DOHH2 (cell line): ENCODE measurements at regions not wholly inside any gene's neighbourhood (a gene's known extent, or its start where the extent isn't known, plus 50 kb on each side); places are given as distances from the start of the nearest gene placed in this dataset.

Experiments
- H3F3A ChIP-seq: fragments of 200-600 bp; sonication (generic), shearing (Covaris generic); 2 replicates; pipeline ENCODE4 v1.6.0; 2016; ENCODE audit warnings: antibody characterized with exemption, mild to moderate bottlenecking; ENCODE audit not compliant: control insufficient read depth, insufficient read depth
- H3K27ac ChIP-seq: fragments of 200-600 bp; sonication (generic); 2 replicates; pipeline ENCODE4 v1.5.1; 2014; ENCODE audit warnings: low read depth, mild to moderate bottlenecking, low read length, moderate library complexity
- H3K27me3 ChIP-seq: fragments of 200-600 bp; sonication (generic); 2 replicates; pipeline ENCODE4 v1.6.1; 2014; ENCODE audit warnings: mild to moderate bottlenecking, low read length, mixed read lengths; ENCODE audit not compliant: control insufficient read depth
- H3K36me3 ChIP-seq: fragments of 200-600 bp; sonication (generic); 2 replicates; pipeline ENCODE4 v1.6.1; 2014; ENCODE audit warnings: mild to moderate bottlenecking, low read length, moderate library complexity, mixed read lengths; ENCODE audit not compliant: control insufficient read depth
- H3K4me1 ChIP-seq: fragments of 200-600 bp; sonication (generic); 2 replicates; pipeline ENCODE4 v1.6.1; 2014; ENCODE audit warnings: mild to moderate bottlenecking, low read length, mixed read lengths; ENCODE audit not compliant: control insufficient read depth
- H3K4me2 ChIP-seq: fragments of 200-600 bp; sonication (generic); 2 replicates; pipeline ENCODE4 v1.6.0; 2014; ENCODE audit warnings: mild to moderate bottlenecking, low read length, moderate library complexity
- H3K4me3 ChIP-seq: fragments of 200-600 bp; sonication (generic); 2 replicates; pipeline ENCODE4 v1.5.1; 2014; ENCODE audit warnings: mild to moderate bottlenecking, low read length, mixed read lengths
- H3K79me2 ChIP-seq: fragments of 200-600 bp; sonication (generic); 2 replicates; pipeline ENCODE4 v1.6.1; 2014; ENCODE audit warnings: mild to moderate bottlenecking, low read length, mixed read lengths; ENCODE audit not compliant: control insufficient read depth
- H3K9me2 ChIP-seq: fragments of 200-600 bp; sonication (generic); replicated peaks from 2 replicates; pipeline ENCODE4 v1.6.1; 2014; ENCODE audit warnings: mild to moderate bottlenecking, low read length, mixed read lengths; ENCODE audit not compliant: control insufficient read depth
- H3K9me3 ChIP-seq: fragments of 200-600 bp; sonication (generic); 2 replicates; pipeline ENCODE4 v1.6.1; 2014; ENCODE audit warnings: antibody characterized with exemption, low read length, mixed read lengths; ENCODE audit not compliant: control insufficient read depth, insufficient read depth
- H4K20me1 ChIP-seq: fragments of 200-600 bp; sonication (generic); 2 replicates; pipeline ENCODE4 v1.6.0; 2014; ENCODE audit warnings: low read depth, mild to moderate bottlenecking, antibody characterized with exemption, low read length, moderate library complexity; ENCODE audit not compliant: control insufficient read depth, insufficient read depth
- EZH2phosphoT487 ChIP-seq: fragments of 200-600 bp; sonication (generic); IDR thresholded peaks from 2 replicates; pipeline ENCODE4 v1.6.1; 2017; ENCODE audit warnings: borderline replicate concordance, mild to moderate bottlenecking, antibody characterized with exemption, low read length, moderate library complexity, mixed read lengths
- TF ChIP-seq, protein P1 (sequence below): fragments of 200-600 bp; sonication (generic); IDR thresholded peaks from one replicate; pipeline ENCODE4 v1.5.1; 2014; ENCODE audit warnings: antibody characterized with exemption, mild to moderate bottlenecking, low read depth, low read length; ENCODE audit not compliant: poor library complexity, severe bottlenecking

DNA sequence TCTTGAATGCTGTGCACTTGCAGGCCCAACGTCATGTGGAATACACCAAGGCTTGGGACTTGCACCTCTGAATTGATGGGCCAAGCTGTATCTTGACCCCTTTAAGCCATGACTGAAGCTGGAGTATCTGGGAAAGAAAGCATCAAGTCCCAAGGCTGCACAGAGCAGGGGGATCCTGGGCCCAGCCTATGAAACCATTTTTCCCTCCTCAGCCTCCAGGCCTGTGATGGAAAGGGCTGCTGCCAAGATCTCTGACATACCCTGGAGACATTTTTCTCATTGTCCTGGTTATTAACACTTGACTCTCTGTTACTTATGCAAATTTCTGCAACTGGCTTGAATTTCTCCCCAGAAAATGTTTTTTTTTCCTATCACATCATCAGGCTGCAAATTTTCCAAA lies 174.0 kb upstream of the SNX2 start:
- Histone ChIP-seq H3K27ac (no peak overlapping the region), H4K20me1 (no peaks in the 10 kb centered on the region), H3K27me3 (no peaks in the 10 kb centered on the region), H3F3A (no peaks in the 10 kb centered on the region), H3K4me2 (no peak overlapping the region), H3K79me2 (no peaks in the 10 kb centered on the region), H3K36me3 (no peaks in the 10 kb centered on the region), H3K4me3 (no peak overlapping the region), H3K4me1 (no peaks in the 10 kb centered on the region), H3K9me2 (no peaks in the 10 kb centered on the region), H3K9me3 (no peaks in the 10 kb centered on the region)
- TF ChIP-seq, protein P1, sequence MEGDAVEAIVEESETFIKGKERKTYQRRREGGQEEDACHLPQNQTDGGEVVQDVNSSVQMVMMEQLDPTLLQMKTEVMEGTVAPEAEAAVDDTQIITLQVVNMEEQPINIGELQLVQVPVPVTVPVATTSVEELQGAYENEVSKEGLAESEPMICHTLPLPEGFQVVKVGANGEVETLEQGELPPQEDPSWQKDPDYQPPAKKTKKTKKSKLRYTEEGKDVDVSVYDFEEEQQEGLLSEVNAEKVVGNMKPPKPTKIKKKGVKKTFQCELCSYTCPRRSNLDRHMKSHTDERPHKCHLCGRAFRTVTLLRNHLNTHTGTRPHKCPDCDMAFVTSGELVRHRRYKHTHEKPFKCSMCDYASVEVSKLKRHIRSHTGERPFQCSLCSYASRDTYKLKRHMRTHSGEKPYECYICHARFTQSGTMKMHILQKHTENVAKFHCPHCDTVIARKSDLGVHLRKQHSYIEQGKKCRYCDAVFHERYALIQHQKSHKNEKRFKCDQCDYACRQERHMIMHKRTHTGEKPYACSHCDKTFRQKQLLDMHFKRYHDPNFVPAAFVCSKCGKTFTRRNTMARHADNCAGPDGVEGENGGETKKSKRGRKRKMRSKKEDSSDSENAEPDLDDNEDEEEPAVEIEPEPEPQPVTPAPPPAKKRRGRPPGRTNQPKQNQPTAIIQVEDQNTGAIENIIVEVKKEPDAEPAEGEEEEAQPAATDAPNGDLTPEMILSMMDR, result no peak
- TF ChIP-seq EZH2phosphoT487, result no peak

DNA sequence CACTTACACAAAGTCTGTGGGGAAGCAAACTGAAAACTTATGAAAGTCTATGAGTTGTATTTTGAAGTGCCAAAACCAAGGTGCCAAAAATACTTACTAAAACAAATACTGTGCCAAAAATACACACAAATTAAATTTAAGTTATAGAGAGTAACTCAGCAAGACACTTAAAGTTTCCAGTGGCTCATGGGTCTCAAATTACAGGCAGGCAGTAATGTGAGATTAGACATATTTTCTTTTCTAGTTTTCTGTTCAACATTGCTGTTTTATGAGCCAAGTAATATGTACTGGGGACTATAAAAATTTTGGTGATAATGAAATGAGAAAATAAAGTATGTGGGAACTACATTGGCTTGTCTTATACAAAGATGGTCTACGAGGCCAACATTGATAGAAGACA lies 172.2 kb upstream of the SNX2 start:
- H4K20me1 ChIP-seq, result no peaks in the 10 kb centered on the region
- no peaks in the 10 kb centered on the region for H3K9me2 ChIP-seq
- H3K27me3 ChIP-seq, result no peaks in the 10 kb centered on the region
- H3K27ac ChIP-seq, result no peak overlapping the region
- H3F3A ChIP-seq, result no peaks in the 10 kb centered on the region
- TF ChIP-seq, protein P1, result no peak
- TF ChIP-seq EZH2phosphoT487, result no peak
- H3K9me3 ChIP-seq, result no peaks in the 10 kb centered on the region
- no peaks in the 10 kb centered on the region for H3K36me3 ChIP-seq
- no peaks in the 10 kb centered on the region for H3K4me1 ChIP-seq
- no peaks in the 10 kb centered on the region for H3K79me2 ChIP-seq
- no peak overlapping the region for H3K4me2 ChIP-seq
- no peak overlapping the region for H3K4me3 ChIP-seq

- H3K79me2 ChIP-seq, result no peaks in the 10 kb centered on the region
- H3K4me2 ChIP-seq, result no peak overlapping the region
- no peak for TF ChIP-seq EZH2phosphoT487
- TF ChIP-seq, protein P1, result no peak
- no peaks in the 10 kb centered on the region for H3F3A ChIP-seq
- H3K4me3 ChIP-seq, result no peak overlapping the region
- no peaks in the 10 kb centered on the region for H3K9me2 ChIP-seq
- no peaks in the 10 kb centered on the region for H3K9me3 ChIP-seq
- H3K36me3 ChIP-seq, result no peaks in the 10 kb centered on the region
- no peaks in the 10 kb centered on the region for H3K4me1 ChIP-seq
- H4K20me1 ChIP-seq, result no peaks in the 10 kb centered on the region
- H3K27me3 ChIP-seq, result no peaks in the 10 kb centered on the region
- no peak overlapping the region for H3K27ac ChIP-seq
These were observed 169.6 kb upstream of the SNX2 start for GRCh38 chr5:122605236-122605635.

DNA sequence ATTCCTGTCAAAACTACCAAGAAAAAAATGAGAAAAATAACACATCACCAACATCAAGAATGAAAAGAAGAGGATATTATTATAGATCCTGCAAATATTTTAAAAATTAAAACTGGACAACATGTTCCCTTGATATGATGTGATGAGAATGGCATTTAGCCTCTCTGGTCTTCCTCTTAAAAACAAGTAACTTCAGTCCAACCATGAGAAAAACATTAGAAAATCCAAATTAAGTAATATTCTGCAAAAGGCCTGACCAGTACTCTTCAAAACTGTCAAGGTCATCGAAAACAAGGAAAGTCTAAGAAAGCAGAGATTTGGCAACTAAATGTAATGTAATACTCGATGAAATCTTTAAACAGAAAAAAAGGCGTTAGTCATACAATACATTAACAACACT lies 167.1 kb upstream of the SNX2 start:
- H3K27ac ChIP-seq, result no peak overlapping the region

More for the DNA sequence above, 167.1 kb upstream of the SNX2 start:
- Histone ChIP-seq H3K79me2 (no peaks in the 10 kb centered on the region), H3K27me3 (no peaks in the 10 kb centered on the region), H3K4me2 (no peak overlapping the region), H4K20me1 (no peaks in the 10 kb centered on the region), H3K4me1 (no peaks in the 10 kb centered on the region), H3F3A (no peaks in the 10 kb centered on the region), H3K4me3 (no peak overlapping the region), H3K36me3 (no peaks in the 10 kb centered on the region), H3K9me3 (no peaks in the 10 kb centered on the region), H3K9me2 (no peaks in the 10 kb centered on the region)
- no peak for TF ChIP-seq EZH2phosphoT487
- TF ChIP-seq, protein P1, result no peak
